Testis (tissue), 2 donors: ENCODE measurements at regions not wholly inside any gene's neighbourhood (a gene's known extent, or its start where the extent isn't known, plus 50 kb on each side); places are given as distances from the start of the nearest gene placed in this dataset.

Source experiments
- DNase-seq: peaks from one replicate; pipeline ENCODE4 v3.0.0-alpha.2; 2019
- H3K27ac ChIP-seq, 2 donors: fragments of 200-600 bp; sonication (generic); one replicate each; pipeline ENCODE4 v1.5.1; 2019
- H3K27me3 ChIP-seq: fragments of 200-600 bp; sonication (generic); one replicate; pipeline ENCODE4 v1.5.1; 2019
- H3K36me3 ChIP-seq: fragments of 200-600 bp; sonication (generic); one replicate; pipeline ENCODE4 v1.5.1; 2017; ENCODE audit warnings: low read depth; ENCODE audit errors: missing control alignments
- H3K4me1 ChIP-seq: fragments of 200-600 bp; sonication (generic); one replicate; pipeline ENCODE4 v1.5.1; 2019
- H3K4me3 ChIP-seq, 2 donors: fragments of 200-600 bp; sonication (generic); one replicate each; pipeline ENCODE4 v1.5.1; 2017 to 2019
- H3K9me3 ChIP-seq: fragments of 200-600 bp; sonication (generic); one replicate; pipeline ENCODE4 v1.5.1; 2017
- CTCF ChIP-seq, 3 experiments: fragments of 450-650 bp in 2 of 3; fragments of 200-600 bp in 1 of 3; sonication (generic) in 1 of 3; IDR thresholded peaks; one replicate each; pipeline ENCODE4 v1.5.1; 2016 to 2019; ENCODE audit warnings: antibody characterized with exemption in 3 of 3, mild to moderate bottlenecking in 2 of 3, moderate library complexity in 1 of 3
- POLR2A ChIP-seq: fragments of 450-650 bp; IDR thresholded peaks from one replicate; pipeline ENCODE4 v1.6.1; 2017; ENCODE audit warnings: antibody characterized with exemption, mild to moderate bottlenecking, moderate library complexity
- WGBS, 2 donors: methylation state at CpG; one replicate each; pipeline ENCODE4 v1.1.5; 2018; 5-methylcytosine and 5-hydroxymethylcytosine counted together
- intact Hi-C: fragments of 100-400 bp; cut with DNase I; formaldehyde crosslinking; loops from one replicate; pipeline ENCODE4 v1.15.1; 2023; ENCODE audit warnings: low total_unique reads

DNA sequence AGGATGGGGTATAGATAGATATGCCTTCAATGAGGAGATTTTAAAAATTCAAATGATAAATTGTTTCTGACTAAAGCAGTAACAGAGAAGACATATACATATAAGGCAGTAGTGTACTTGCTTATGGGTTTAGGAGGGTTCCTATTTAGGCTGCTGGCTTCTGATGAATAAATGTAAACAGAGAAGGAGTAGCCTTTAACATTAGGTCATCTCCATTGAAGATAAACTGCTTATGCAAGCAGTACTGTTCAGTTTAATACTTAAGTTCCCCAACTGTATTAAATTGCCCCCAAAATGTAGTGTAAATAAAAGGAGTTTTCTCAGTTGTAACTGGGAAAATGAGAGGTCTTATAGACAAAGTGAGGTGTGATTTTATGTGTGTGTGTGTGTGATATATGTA, 217.7 kb upstream of the TMEFF2 start:
- TF ChIP-seq CTCF (IDR thresholded peaks at IDR 0.05), result no peak
- TF ChIP-seq POLR2A, result no peak
- no peaks in the 10 kb centered on the region for H3K9me3 ChIP-seq
- no peaks in the 10 kb centered on the region for H3K27me3 ChIP-seq
- H3K4me3 ChIP-seq, result no peak overlapping the region
- intact Hi-C loops, result no loop called here
- H3K27ac ChIP-seq, result no peak overlapping the region
- no peaks in the 10 kb centered on the region for H3K4me1 ChIP-seq
- no peaks in the 10 kb centered on the region for H3K36me3 ChIP-seq
- no peak for DNase-seq

DNA sequence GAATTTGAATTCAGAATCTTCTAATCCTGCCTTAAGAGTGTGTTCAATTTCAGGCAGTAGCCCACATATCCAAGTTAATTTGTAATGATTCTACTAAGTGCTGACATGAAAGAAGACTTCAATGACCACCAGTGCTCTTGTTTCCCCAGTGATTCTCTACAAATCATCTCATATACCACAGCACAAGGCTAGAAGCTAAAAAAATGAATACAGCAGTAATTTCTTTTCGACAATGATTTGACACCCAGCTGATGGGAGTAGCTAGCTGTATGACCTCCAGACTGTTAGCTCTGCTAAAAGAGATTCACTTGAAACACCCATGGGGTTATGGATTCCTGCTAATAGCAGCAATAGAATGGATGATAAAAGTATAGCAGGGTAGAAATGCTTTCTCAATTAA, 217.0 kb upstream of the TMEFF2 start:
- intact Hi-C loops, result no loop called here
- TF ChIP-seq POLR2A (no peak), CTCF (IDR thresholded peaks at IDR 0.05) (no peak)
- Histone ChIP-seq H3K27ac (no peak overlapping the region), H3K4me1 (no peaks in the 10 kb centered on the region), H3K36me3 (no peaks in the 10 kb centered on the region), H3K4me3 (no peak overlapping the region), H3K27me3 (no peaks in the 10 kb centered on the region), H3K9me3 (no peaks in the 10 kb centered on the region)
- no peak for DNase-seq
- WGBS, 2 donors, result 41 to 64% methylated on average over 1 of the region's 1 CpG

- H3K4me3 ChIP-seq, result no peak overlapping the region
- H3K27me3 ChIP-seq, result no peaks in the 10 kb centered on the region
- no peaks in the 10 kb centered on the region for H3K4me1 ChIP-seq
- intact Hi-C loops, result no loop called here
- H3K9me3 ChIP-seq, result no peaks in the 10 kb centered on the region
- no peak overlapping the region for H3K27ac ChIP-seq
- TF ChIP-seq CTCF (IDR thresholded peaks at IDR 0.05) (no peak), POLR2A (no peak)
- DNase-seq, result no peak
- H3K36me3 ChIP-seq, result no peaks in the 10 kb centered on the region
These were observed 215.6 kb upstream of the TMEFF2 start for GRCh38 chr2:192410319-192410718.

GRCh38 chr2:192407692-192408091, 213.0 kb upstream of the TMEFF2 start:
- no peak overlapping the region for H3K4me3 ChIP-seq
- no peaks in the 10 kb centered on the region for H3K9me3 ChIP-seq
- no peak overlapping the region for H3K27ac ChIP-seq
- no peaks in the 10 kb centered on the region for H3K36me3 ChIP-seq
- no peaks in the 10 kb centered on the region for H3K27me3 ChIP-seq
- DNase-seq, result no peak
- TF ChIP-seq POLR2A (no peak), CTCF (IDR thresholded peaks at IDR 0.05) (no peak)
- H3K4me1 ChIP-seq, result no peaks in the 10 kb centered on the region
- intact Hi-C loops, result no loop called here
- WGBS, 2 donors, result 61 to 70% methylated on average over 5 of the region's 5 CpGs

- H3K36me3 ChIP-seq, result no peaks in the 10 kb centered on the region
- H3K27ac ChIP-seq, result no peak overlapping the region
- H3K4me3 ChIP-seq, result no peak overlapping the region
- DNase-seq, result no peak
- intact Hi-C loops, result no loop called here
- H3K27me3 ChIP-seq, result no peaks in the 10 kb centered on the region
- no peaks in the 10 kb centered on the region for H3K4me1 ChIP-seq
- H3K9me3 ChIP-seq, result no peaks in the 10 kb centered on the region
- no peak for TF ChIP-seq POLR2A
- no peak for TF ChIP-seq CTCF (IDR thresholded peaks at IDR 0.05)
- WGBS, 2 donors, result 80 to 87% methylated on average over 6 of the region's 6 CpGs
These were observed 203.5 kb upstream of the TMEFF2 start for GRCh38 chr2:192398236-192398635.
